Parathyroid adenoma (tissue), 2 donors: ENCODE measurements at regions not wholly inside any gene's neighbourhood (a gene's known extent, or its start where the extent isn't known, plus 50 kb on each side); places are given as distances from the start of the nearest gene placed in this dataset.

Experiments used
- H2AFZ ChIP-seq: fragments of 300-600 bp; sonication (generic); one replicate; pipeline ENCODE4 v1.7.0; 2017; ENCODE audit warnings: antibody characterized with exemption, mild to moderate bottlenecking
- H3K27ac ChIP-seq: fragments of 300-600 bp; sonication (generic); one replicate; pipeline ENCODE4 v1.7.0; 2017
- H3K27me3 ChIP-seq: fragments of 300-600 bp; sonication (generic); one replicate; pipeline ENCODE4 v1.7.0; 2017; ENCODE audit warnings: low read length; ENCODE audit not compliant: control insufficient read depth, insufficient read depth
- H3K36me3 ChIP-seq: fragments of 300-600 bp; sonication (generic); one replicate; pipeline ENCODE4 v1.7.0; 2017; ENCODE audit warnings: low read length; ENCODE audit not compliant: control insufficient read depth, insufficient read depth
- H3K4me1 ChIP-seq: fragments of 300-600 bp; sonication (generic); one replicate; pipeline ENCODE4 v1.7.0; 2017; ENCODE audit warnings: control low read depth
- H3K4me2 ChIP-seq: fragments of 300-600 bp; sonication (generic); one replicate; pipeline ENCODE4 v1.7.0; 2017; ENCODE audit warnings: low read length
- H3K4me3 ChIP-seq: fragments of 300-600 bp; sonication (generic); one replicate; pipeline ENCODE4 v1.7.0; 2017; ENCODE audit warnings: low read depth, low read length
- H3K79me2 ChIP-seq: fragments of 300-600 bp; sonication (generic); one replicate; pipeline ENCODE4 v1.7.0; 2017; ENCODE audit warnings: control low read depth
- H3K9ac ChIP-seq: fragments of 300-600 bp; sonication (generic); one replicate; pipeline ENCODE4 v1.7.0; 2017; ENCODE audit warnings: mild to moderate bottlenecking
- H3K9me3 ChIP-seq: fragments of 300-600 bp; sonication (generic); one replicate; pipeline ENCODE4 v1.7.0; 2017; ENCODE audit warnings: low read length; ENCODE audit not compliant: control insufficient read depth
- CTCF ChIP-seq: fragments of 300-600 bp; sonication (generic); IDR thresholded peaks from one replicate; pipeline ENCODE4 v1.7.0; 2017; ENCODE audit warnings: antibody characterized with exemption, mild to moderate bottlenecking
- donor health status: primary hyperparathyroidism.

GRCh38 chr1:188372821-188373220, 1544.1 kb downstream of the PLA2G4A start:
- no peaks in the 10 kb centered on the region for H3K27me3 ChIP-seq
- no peak overlapping the region for H2AFZ ChIP-seq
- H3K4me2 ChIP-seq = no peak overlapping the region
- no peak overlapping the region for H3K9ac ChIP-seq
- TF ChIP-seq CTCF = no peak
- no peaks in the 10 kb centered on the region for H3K36me3 ChIP-seq
- H3K79me2 ChIP-seq = no peaks in the 10 kb centered on the region
- H3K27ac ChIP-seq = no peak overlapping the region
- H3K9me3 ChIP-seq = no peaks in the 10 kb centered on the region
- no peaks in the 10 kb centered on the region for H3K4me1 ChIP-seq
- H3K4me3 ChIP-seq = no peak overlapping the region

- H3K79me2 ChIP-seq = no peaks in the 10 kb centered on the region
- no peak overlapping the region for H3K4me3 ChIP-seq
- H3K4me1 ChIP-seq = no peaks in the 10 kb centered on the region
- no peaks in the 10 kb centered on the region for H3K36me3 ChIP-seq
- H2AFZ ChIP-seq = no peak overlapping the region
- TF ChIP-seq CTCF = no peak
- H3K4me2 ChIP-seq = no peak overlapping the region
- no peak overlapping the region for H3K27ac ChIP-seq
- no peak overlapping the region for H3K9ac ChIP-seq
- peaks cover 3% of the 10 kb centered on the region for H3K9me3 ChIP-seq
- H3K27me3 ChIP-seq = no peaks in the 10 kb centered on the region
These were observed 1554.1 kb downstream of the PLA2G4A start for GRCh38 chr1:188382851-188383250.

GRCh38 chr1:188386161-188386560, 1557.4 kb downstream of the PLA2G4A start:
- no peak for TF ChIP-seq CTCF
- Histone ChIP-seq H3K4me1 (no peaks in the 10 kb centered on the region), H3K27me3 (no peaks in the 10 kb centered on the region), H3K9me3 (no peaks in the 10 kb centered on the region), H3K4me2 (no peak overlapping the region), H3K4me3 (no peak overlapping the region), H3K27ac (no peak overlapping the region), H3K79me2 (no peaks in the 10 kb centered on the region), H3K9ac (no peak overlapping the region), H2AFZ (no peak overlapping the region), H3K36me3 (no peaks in the 10 kb centered on the region)

- Histone ChIP-seq H3K27ac (no peak overlapping the region), H2AFZ (no peak overlapping the region), H3K27me3 (no peaks in the 10 kb centered on the region), H3K79me2 (no peaks in the 10 kb centered on the region), H3K9me3 (no peaks in the 10 kb centered on the region), H3K4me1 (no peaks in the 10 kb centered on the region), H3K4me3 (no peak overlapping the region), H3K9ac (no peak overlapping the region), H3K4me2 (no peak overlapping the region), H3K36me3 (no peaks in the 10 kb centered on the region)
- no peak for TF ChIP-seq CTCF
These were observed 1557.9 kb downstream of the PLA2G4A start for GRCh38 chr1:188386666-188387065.

- H2AFZ ChIP-seq = no peak overlapping the region
- no peaks in the 10 kb centered on the region for H3K9me3 ChIP-seq
- H3K36me3 ChIP-seq = no peaks in the 10 kb centered on the region
These were observed 1565.9 kb downstream of the PLA2G4A start for GRCh38 chr1:188394677-188395076.

More at GRCh38 chr1:188394677-188395076, 1565.9 kb downstream of the PLA2G4A start:
- H3K27ac ChIP-seq = no peak overlapping the region
- no peaks in the 10 kb centered on the region for H3K79me2 ChIP-seq
- H3K4me3 ChIP-seq = no peak overlapping the region
- no peaks in the 10 kb centered on the region for H3K27me3 ChIP-seq
- H3K9ac ChIP-seq = no peak overlapping the region
- no peak for TF ChIP-seq CTCF
- no peak overlapping the region for H3K4me2 ChIP-seq
- H3K4me1 ChIP-seq = no peaks in the 10 kb centered on the region
